ENCODE measurements at regions not wholly inside any gene's neighbourhood (a gene's known extent, or its start where the extent isn't known, plus 50 kb on each side); places are given as distances from the start of the nearest gene placed in this dataset.

DNA sequence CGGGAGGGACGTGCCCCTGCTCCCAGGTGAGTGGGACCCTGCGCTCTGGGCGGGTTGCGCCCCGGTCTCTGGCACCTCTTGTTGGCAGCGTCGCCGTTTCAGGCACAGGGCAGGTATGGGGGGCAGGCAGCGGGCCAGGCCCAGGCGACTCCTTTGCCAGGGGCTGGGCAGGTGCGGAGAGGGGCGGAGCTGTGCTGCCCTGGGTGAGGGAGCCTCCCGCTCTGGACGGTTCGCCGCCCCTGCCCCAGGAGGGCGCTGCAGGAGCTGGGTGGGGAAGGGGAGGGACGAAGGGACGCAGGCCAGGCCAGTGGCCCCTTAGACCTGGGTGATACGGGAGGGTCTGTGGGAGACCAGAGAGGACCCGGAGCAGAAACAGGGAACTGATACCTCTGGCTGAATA lies 663.9 kb upstream of the DEFB115 start:
- FAIRE-seq (no peak), ATAC-seq (no peak), DNase-seq (ENCODE audit: low read depth, low spot score) (no peak)
- POLR2A ChIA-PET, result no interaction called here
- Histone ChIP-seq H3K9me3 (replicated peaks; ENCODE audit: control insufficient read depth, insufficient read depth, low read length) (no peaks in the 10 kb centered on the region; the same call in 2 of the 3 replicates), H2AFZ (ENCODE audit: control insufficient read depth, low read depth, low read length) (no peak overlapping the region), H3K27me3 (replicated peaks in 1 of 2; ENCODE audit: control insufficient read depth in 2 of 2, insufficient read depth in 2 of 2, low read length in 1 of 2) (no peaks in the 10 kb centered on the region), H3K79me2 (ENCODE audit: control insufficient read depth, insufficient read depth, low read length) (no peaks in the 10 kb centered on the region), H3K4me1 (ENCODE audit: control insufficient read depth, insufficient read depth, low read length) (no peaks in the 10 kb centered on the region), H3K4me3 (no peak overlapping the region), H3K4me2 (ENCODE audit: control insufficient read depth, insufficient read depth) (no peak overlapping the region), H4K20me1 (ENCODE audit: control insufficient read depth, insufficient read depth) (no peaks in the 10 kb centered on the region), H3K36me3 (ENCODE audit: control insufficient read depth in 2 of 2, insufficient read depth in 2 of 2, low read length in 1 of 2) (no peaks in the 10 kb centered on the region), H3K27ac (ENCODE audit: control insufficient read depth, insufficient read depth) (no peak overlapping the region), H3K9ac (ENCODE audit: control insufficient read depth, insufficient read depth, low read length) (no peak overlapping the region)
- in situ Hi-C loops (cut with MboI), result no loop called here
- CTCF ChIA-PET, result no interaction called here
- TF ChIP-seq EGR1 (IDR thresholded peaks at IDR 0.05; ENCODE audit: borderline replicate concordance in 1 of 2, low read depth in 2 of 2, low read length in 2 of 2) (no peak), HDAC2 (IDR thresholded peaks at IDR 0.05) (no peak), BHLHE40 (IDR thresholded peaks at IDR 0.05; ENCODE audit: borderline replicate concordance in 1 of 2, low read depth in 2 of 2, low read length in 1 of 2) (no peak)
- intact Hi-C loops (cut with micrococcal nuclease; ENCODE audit: unreplicated experiment), result no loop called here
- SMC1A ChIA-PET (ENCODE audit: uncharacterized antibody, unreplicated experiment), result no interaction called here
- RAD21 ChIA-PET (ENCODE audit: unreplicated experiment), result no interaction called here
- BruUV-seq (replicated peaks), result no TSS peak
- WGBS (ENCODE audit: insufficient coverage, insufficient replicate concordance, low lambda C conversion rate, missing lambda C conversion rate), result 76% methylated on average over 18 of the region's 22 CpGs

DNA sequence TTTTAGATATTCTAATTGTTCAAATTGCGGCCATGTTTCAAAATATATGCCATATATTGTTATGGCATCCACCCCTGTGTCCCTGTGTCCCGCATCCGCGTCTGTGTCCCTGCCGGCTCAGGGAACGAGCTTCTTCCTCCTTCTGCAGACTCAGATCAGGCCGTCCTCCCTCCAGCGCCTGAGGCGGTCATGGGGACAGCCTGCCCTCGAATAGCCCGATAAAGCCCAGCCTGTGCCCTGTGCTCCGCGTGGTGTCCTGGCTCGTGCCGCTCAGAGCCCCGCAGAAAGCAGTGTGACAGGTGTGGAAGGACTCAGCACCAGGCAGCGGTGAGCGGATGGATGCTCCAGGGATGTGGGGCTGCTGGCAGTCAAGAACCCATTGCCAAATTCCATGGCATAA lies 663.4 kb upstream of the DEFB115 start:
- no peak for FAIRE-seq
- in situ Hi-C loops (cut with MboI), result no loop called here
- no peak overlapping the region for H3K9ac ChIP-seq (ENCODE audit: control insufficient read depth, insufficient read depth, low read length)
- no peaks in the 10 kb centered on the region for H3K4me1 ChIP-seq (ENCODE audit: control insufficient read depth, insufficient read depth, low read length)
- DNase-seq (ENCODE audit: low read depth, low spot score), result no peak
- BruUV-seq (replicated peaks), result no TSS peak
- intact Hi-C loops (cut with micrococcal nuclease; ENCODE audit: unreplicated experiment), result no loop called here
- no peak for ATAC-seq
- H3K4me2 ChIP-seq (ENCODE audit: control insufficient read depth, insufficient read depth), result no peak overlapping the region
- ChIA-PET RAD21 (ENCODE audit: unreplicated experiment) (no interaction called here), CTCF (no interaction called here), SMC1A (ENCODE audit: uncharacterized antibody, unreplicated experiment) (no interaction called here), POLR2A (no interaction called here)
- no peaks in the 10 kb centered on the region for H3K79me2 ChIP-seq (ENCODE audit: control insufficient read depth, insufficient read depth, low read length)
- no peak overlapping the region for H3K4me3 ChIP-seq
- no peaks in the 10 kb centered on the region for H3K36me3 ChIP-seq (ENCODE audit: control insufficient read depth in 2 of 2, insufficient read depth in 2 of 2, low read length in 1 of 2)
- H4K20me1 ChIP-seq (ENCODE audit: control insufficient read depth, insufficient read depth), result no peaks in the 10 kb centered on the region
- H3K27me3 ChIP-seq (replicated peaks in 1 of 2; ENCODE audit: control insufficient read depth in 2 of 2, insufficient read depth in 2 of 2, low read length in 1 of 2), result no peaks in the 10 kb centered on the region
- no peak overlapping the region for H3K27ac ChIP-seq (ENCODE audit: control insufficient read depth, insufficient read depth)
- no peak overlapping the region for H2AFZ ChIP-seq (ENCODE audit: control insufficient read depth, low read depth, low read length)
- WGBS (ENCODE audit: insufficient coverage, insufficient replicate concordance, low lambda C conversion rate, missing lambda C conversion rate), result 69% methylated on average over 18 of the region's 18 CpGs
- H3K9me3 ChIP-seq (replicated peaks; ENCODE audit: control insufficient read depth, insufficient read depth, low read length), result no peaks in the 10 kb centered on the region; the same call in 2 of the 3 replicates
- TF ChIP-seq, protein P1, sequence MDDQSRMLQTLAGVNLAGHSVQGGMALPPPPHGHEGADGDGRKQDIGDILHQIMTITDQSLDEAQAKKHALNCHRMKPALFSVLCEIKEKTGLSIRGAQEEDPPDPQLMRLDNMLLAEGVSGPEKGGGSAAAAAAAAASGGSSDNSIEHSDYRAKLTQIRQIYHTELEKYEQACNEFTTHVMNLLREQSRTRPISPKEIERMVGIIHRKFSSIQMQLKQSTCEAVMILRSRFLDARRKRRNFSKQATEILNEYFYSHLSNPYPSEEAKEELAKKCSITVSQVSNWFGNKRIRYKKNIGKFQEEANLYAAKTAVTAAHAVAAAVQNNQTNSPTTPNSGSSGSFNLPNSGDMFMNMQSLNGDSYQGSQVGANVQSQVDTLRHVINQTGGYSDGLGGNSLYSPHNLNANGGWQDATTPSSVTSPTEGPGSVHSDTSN (IDR thresholded peaks at IDR 0.05; ENCODE audit: insufficient replicate concordance, low read depth, low read length), result no peak
- TF ChIP-seq NR2F1 (conservative IDR thresholded peaks at IDR 0.05), result no peak
- TF ChIP-seq SREBF2 (IDR thresholded peaks at IDR 0.05; ENCODE audit: low read length), result no peak
- TF ChIP-seq, protein P2, sequence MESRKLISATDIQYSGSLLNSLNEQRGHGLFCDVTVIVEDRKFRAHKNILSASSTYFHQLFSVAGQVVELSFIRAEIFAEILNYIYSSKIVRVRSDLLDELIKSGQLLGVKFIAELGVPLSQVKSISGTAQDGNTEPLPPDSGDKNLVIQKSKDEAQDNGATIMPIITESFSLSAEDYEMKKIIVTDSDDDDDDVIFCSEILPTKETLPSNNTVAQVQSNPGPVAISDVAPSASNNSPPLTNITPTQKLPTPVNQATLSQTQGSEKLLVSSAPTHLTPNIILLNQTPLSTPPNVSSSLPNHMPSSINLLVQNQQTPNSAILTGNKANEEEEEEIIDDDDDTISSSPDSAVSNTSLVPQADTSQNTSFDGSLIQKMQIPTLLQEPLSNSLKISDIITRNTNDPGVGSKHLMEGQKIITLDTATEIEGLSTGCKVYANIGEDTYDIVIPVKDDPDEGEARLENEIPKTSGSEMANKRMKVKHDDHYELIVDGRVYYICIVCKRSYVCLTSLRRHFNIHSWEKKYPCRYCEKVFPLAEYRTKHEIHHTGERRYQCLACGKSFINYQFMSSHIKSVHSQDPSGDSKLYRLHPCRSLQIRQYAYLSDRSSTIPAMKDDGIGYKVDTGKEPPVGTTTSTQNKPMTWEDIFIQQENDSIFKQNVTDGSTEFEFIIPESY (IDR thresholded peaks at IDR 0.05), result no peak
- no peak for TF ChIP-seq PAX8 (IDR thresholded peaks at IDR 0.05)
- TF ChIP-seq, protein P3, sequence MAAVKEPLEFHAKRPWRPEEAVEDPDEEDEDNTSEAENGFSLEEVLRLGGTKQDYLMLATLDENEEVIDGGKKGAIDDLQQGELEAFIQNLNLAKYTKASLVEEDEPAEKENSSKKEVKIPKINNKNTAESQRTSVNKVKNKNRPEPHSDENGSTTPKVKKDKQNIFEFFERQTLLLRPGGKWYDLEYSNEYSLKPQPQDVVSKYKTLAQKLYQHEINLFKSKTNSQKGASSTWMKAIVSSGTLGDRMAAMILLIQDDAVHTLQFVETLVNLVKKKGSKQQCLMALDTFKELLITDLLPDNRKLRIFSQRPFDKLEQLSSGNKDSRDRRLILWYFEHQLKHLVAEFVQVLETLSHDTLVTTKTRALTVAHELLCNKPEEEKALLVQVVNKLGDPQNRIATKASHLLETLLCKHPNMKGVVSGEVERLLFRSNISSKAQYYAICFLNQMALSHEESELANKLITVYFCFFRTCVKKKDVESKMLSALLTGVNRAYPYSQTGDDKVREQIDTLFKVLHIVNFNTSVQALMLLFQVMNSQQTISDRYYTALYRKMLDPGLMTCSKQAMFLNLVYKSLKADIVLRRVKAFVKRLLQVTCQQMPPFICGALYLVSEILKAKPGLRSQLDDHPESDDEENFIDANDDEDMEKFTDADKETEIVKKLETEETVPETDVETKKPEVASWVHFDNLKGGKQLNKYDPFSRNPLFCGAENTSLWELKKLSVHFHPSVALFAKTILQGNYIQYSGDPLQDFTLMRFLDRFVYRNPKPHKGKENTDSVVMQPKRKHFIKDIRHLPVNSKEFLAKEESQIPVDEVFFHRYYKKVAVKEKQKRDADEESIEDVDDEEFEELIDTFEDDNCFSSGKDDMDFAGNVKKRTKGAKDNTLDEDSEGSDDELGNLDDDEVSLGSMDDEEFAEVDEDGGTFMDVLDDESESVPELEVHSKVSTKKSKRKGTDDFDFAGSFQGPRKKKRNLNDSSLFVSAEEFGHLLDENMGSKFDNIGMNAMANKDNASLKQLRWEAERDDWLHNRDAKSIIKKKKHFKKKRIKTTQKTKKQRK (IDR thresholded peaks at IDR 0.05; ENCODE audit: low read depth, low read length), result no peak
- no peak for TF ChIP-seq SMC3 (IDR thresholded peaks at IDR 0.05; ENCODE audit: borderline replicate concordance, low read length)
